ENCODE measurements at regions not wholly inside any gene's neighbourhood (a gene's known extent, or its start where the extent isn't known, plus 50 kb on each side); places are given as distances from the start of the nearest gene placed in this dataset.

DNA sequence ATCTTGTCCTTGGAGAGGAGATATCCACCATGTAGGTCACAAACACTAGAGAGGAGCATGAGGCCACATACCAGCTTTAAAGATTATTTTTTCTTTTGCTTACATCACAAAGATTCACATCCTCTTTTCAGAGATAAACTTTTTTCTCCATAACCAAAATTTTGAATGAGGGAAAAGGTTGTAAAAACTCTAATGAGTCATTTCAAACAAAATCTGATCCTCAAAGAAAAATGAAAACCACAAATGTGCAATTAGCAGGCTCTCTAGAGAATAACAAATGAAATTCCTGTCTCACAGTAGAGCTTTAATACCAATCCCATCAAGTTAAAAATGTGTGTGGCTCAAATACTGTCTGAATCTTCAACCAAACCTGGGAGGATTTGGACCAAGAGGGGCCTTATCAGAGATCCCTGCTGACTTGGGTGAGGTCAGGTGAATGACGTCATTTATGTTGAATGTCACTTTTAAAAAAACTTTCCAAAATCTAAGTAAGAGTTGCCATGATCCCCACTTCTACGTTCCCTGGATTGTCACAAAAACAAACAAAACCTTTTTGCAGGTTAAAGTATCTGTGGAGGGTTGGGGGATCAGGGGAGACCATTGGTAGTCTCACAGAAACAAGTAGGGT is 261.5 kb upstream of the NPSR1 start:
- H2AK5ac ChIP-seq (ENCODE audit: low read depth, low read length), result no peak overlapping the region
- no peaks in the 10 kb centered on the region for H3K36me3 ChIP-seq (ENCODE audit: control insufficient read depth, insufficient read depth, low read length)
- H3K9me1 ChIP-seq (ENCODE audit: insufficient read depth, low read length), result no peaks in the 10 kb centered on the region
- intact Hi-C loops (cut with micrococcal nuclease) (no loop called here), in situ Hi-C loops (cut with MboI; ENCODE audit: low sequenced_read_pairs) (no loop called here), dilution Hi-C loops (cut with HindIII; ENCODE audit: low sequenced_read_pairs, unreplicated experiment) (no loop called here)
- no peak overlapping the region for H3K4me2 ChIP-seq (ENCODE audit: low read depth, low read length)
- ATAC-seq (ENCODE audit: low read depth) (no peak), DNase-seq (no peak)
- no peak overlapping the region for H2AK9ac ChIP-seq (replicated peaks; ENCODE audit: low read depth, low read length, poor library complexity)
- no peak overlapping the region for H3K14ac ChIP-seq (replicated peaks; ENCODE audit: low read depth, low read length)
- H3K4me3 ChIP-seq (ENCODE audit: insufficient read depth, low read depth, low read length), result no peak overlapping the region
- H3K79me1 ChIP-seq (ENCODE audit: low read depth in 1 of 2, low read length in 2 of 2), result no peaks in the 10 kb centered on the region
- H3K27me3 ChIP-seq (ENCODE audit: control insufficient read depth, insufficient read depth, low read length), result no peaks in the 10 kb centered on the region
- no peak overlapping the region for H3K56ac ChIP-seq (ENCODE audit: extremely low read depth, insufficient read depth, low read length)
- H2AFZ ChIP-seq (replicated peaks; ENCODE audit: low read length, poor library complexity), result no peak overlapping the region
- H3K4me1 ChIP-seq (ENCODE audit: control insufficient read depth, insufficient read depth, low read length), result no peaks in the 10 kb centered on the region
- H3K18ac ChIP-seq (ENCODE audit: low read depth, low read length), result no peak overlapping the region
- no peak overlapping the region for H2BK5ac ChIP-seq (ENCODE audit: low read depth, low read length, poor library complexity, severe bottlenecking)
- ChIA-PET CTCF (no interaction called here), POLR2A (ENCODE audit: unreplicated experiment) (no interaction called here)
- no peaks in the 10 kb centered on the region for H4K20me1 ChIP-seq (ENCODE audit: insufficient read depth, low read length)
- no TSS peak for BruUV-seq (replicated peaks)
- no peak overlapping the region for H3K4ac ChIP-seq (ENCODE audit: low read depth, low read length)
- no peak overlapping the region for H4K8ac ChIP-seq (ENCODE audit: low read depth in 2 of 2, low read length in 2 of 2)
- no peak overlapping the region for H3K9ac ChIP-seq (ENCODE audit: low read depth, low read length)
- H2BK15ac ChIP-seq (ENCODE audit: low read depth, low read length), result no peak overlapping the region
- no peak overlapping the region for H4K91ac ChIP-seq (ENCODE audit: insufficient read depth, low read depth, low read length)
- no peaks in the 10 kb centered on the region for H3K9me3 ChIP-seq (ENCODE audit: control insufficient read depth, insufficient read depth, low read length)
- no peak overlapping the region for H3K23ac ChIP-seq (ENCODE audit: low read depth, low read length)
- H2BK120ac ChIP-seq (ENCODE audit: low read depth, low read length), result no peak overlapping the region
- no peak overlapping the region for H4K5ac ChIP-seq (ENCODE audit: low read depth, low read length)
- WGBS, 2 experiments (ENCODE audit: extremely low coverage in 2 of 2, insufficient read length in 1 of 2), result no CpG with 5 or more reads among the region's 2 CpGs
- H3K27ac ChIP-seq (ENCODE audit: insufficient read depth, low read length), result no peak overlapping the region
- TF ChIP-seq, protein P1, sequence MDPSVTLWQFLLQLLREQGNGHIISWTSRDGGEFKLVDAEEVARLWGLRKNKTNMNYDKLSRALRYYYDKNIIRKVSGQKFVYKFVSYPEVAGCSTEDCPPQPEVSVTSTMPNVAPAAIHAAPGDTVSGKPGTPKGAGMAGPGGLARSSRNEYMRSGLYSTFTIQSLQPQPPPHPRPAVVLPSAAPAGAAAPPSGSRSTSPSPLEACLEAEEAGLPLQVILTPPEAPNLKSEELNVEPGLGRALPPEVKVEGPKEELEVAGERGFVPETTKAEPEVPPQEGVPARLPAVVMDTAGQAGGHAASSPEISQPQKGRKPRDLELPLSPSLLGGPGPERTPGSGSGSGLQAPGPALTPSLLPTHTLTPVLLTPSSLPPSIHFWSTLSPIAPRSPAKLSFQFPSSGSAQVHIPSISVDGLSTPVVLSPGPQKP (IDR thresholded peaks at IDR 0.05; ENCODE audit: borderline replicate concordance, low read depth, low read length), result no peak
- TF ChIP-seq MXI1 (IDR thresholded peaks at IDR 0.05; ENCODE audit: borderline replicate concordance, low read depth, low read length), result no peak
- no peak for TF ChIP-seq BHLHE40 (IDR thresholded peaks at IDR 0.05; ENCODE audit: low read depth, low read length)
- no peak for TF ChIP-seq MAZ (IDR thresholded peaks at IDR 0.05; ENCODE audit: borderline replicate concordance, low read depth, low read length)
- no peak for TF ChIP-seq RCOR1 (IDR thresholded peaks at IDR 0.05; ENCODE audit: insufficient replicate concordance, low read length)
- no peak for TF ChIP-seq RFX5 (IDR thresholded peaks at IDR 0.05; ENCODE audit: low read depth, low read length)
- no peak for TF ChIP-seq USF2 (IDR thresholded peaks at IDR 0.05; ENCODE audit: low read depth, low read length)
- no peak overlapping the region for H2BK20ac ChIP-seq (ENCODE audit: low read depth, low read length)

Data from IMR-90 (cell line).